GM21360 (cell line): ENCODE measurements at regions not wholly inside any gene's neighbourhood (a gene's known extent, or its start where the extent isn't known, plus 50 kb on each side); places are given as distances from the start of the nearest gene placed in this dataset.

Experiments
- ATAC-seq: cut with Tn5 transposase; IDR thresholded peaks from one replicate; pipeline ENCODE4 v1.9.1; 2021; ENCODE audit warnings: mild to moderate bottlenecking, moderate library complexity; ENCODE audit not compliant: unreplicated experiment

GRCh38 chr16:72285728-72286127, 113.8 kb upstream of the PMFBP1 start:
- ATAC-seq = no peak

GRCh38 chr16:72285324-72285723, 113.4 kb upstream of the PMFBP1 start:
- ATAC-seq = no peak

GRCh38 chr16:72284042-72284789, 112.3 kb upstream of the PMFBP1 start:
- no peak for ATAC-seq

GRCh38 chr16:72282362-72282761, 110.4 kb upstream of the PMFBP1 start:
- no peak for ATAC-seq

DNA sequence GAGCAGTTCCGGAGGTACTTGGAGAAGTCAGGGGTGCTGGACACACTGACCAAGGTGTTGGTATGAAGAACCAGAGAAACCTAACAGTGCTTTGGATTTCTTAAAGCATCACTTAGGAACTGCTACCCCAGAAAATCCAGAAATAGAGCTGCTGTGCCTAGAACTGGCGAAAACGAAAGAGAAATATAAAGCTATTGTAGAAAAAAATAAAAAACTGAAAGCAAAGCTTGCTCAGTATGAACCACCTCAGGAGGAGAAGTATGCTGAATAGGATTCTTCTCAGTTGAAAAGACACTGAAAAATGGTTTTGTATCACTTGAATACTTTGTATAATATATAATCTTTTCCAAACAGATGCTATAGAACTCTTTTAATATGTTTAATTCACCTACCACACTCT, 106.3 kb upstream of the PMFBP1 start:
- no peak for ATAC-seq

DNA sequence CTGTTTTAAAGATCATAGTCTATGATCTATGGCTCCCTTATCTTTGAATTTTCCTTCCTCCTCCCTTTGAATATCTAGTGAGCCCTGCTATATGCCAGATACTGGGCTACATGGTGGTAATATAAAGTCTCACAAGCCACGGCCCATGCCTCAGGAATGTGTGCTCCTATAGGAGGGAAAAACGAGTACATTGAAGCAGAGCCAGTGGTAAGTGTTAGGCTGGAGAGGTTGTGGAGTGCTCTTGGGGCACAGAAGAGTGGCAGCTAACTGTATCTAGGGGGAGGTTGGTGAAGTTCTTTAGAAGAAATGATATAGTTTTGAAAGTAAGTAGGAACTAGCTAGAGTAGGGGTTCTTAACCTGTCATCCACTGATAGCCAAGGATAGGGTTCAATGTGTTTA, 105.8 kb upstream of the PMFBP1 start:
- ATAC-seq = no peak

DNA sequence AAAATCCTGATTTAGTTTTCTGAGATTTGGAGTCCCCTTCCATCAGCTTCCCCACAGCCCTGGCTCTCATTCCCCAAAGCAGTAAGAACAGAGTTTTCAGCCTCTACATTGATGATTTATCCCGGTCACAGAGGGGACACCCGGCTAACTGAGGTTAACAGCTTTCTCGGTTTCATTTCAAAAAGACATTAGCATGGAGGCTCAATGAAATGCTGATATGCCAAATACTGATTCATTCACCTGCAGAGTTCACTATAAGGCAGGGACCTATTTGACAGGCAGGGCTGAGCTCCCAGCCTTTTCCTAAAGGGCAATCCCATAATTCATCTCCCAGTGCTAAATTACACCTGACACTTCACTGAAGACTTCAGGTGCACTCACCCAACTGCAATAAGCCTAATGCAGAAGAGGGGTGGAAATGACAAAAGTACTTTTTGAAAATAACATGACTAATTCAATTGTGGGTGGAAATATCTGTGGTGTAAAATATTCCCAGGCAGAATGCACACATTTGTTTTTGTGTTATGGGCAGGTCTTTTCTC, 99.8 kb upstream of the PMFBP1 start:
- ATAC-seq = no peak

GRCh38 chr16:72270531-72270930, 98.6 kb upstream of the PMFBP1 start:
- ATAC-seq = no peak

- ATAC-seq = no peak
Measured at GRCh38 chr16:72266836-72267235, 94.9 kb upstream of the PMFBP1 start.

DNA sequence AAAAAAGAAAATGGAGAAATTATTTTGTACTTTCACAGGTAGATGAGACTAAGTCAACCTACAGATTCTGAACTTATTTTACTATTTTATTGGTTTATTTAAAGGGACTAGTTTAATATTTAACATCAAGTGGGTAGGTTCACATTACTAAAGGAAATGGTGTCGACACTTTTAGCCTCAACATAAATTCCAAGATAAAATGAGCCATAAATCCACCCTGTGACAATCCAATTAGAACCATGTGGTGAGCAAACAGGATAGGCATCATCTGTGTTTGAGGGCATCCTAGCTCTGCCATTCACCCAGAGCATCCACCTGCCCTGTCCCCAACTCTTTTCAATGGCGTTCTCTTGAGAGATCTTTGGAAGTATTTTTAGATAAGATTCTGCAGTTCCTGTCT, 92.8 kb upstream of the PMFBP1 start:
- no peak for ATAC-seq

DNA sequence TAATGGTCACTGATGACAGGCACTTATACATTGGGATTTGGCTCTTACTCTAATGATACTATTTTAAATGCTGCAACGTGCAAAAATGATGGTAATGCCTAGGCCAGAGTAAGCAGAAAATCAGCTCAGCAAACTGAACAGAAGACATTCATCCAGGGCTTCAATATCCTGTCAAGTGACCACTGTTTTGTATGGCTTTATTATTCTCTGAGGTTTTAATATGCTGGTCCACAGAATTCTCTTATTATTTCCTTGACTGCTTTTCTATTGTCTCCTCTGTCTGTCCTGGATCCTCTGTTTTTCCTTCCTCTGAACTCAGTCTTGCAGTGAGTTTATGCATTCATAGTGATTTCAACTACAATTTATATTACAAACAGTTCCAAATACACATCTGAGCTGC, 90.8 kb upstream of the PMFBP1 start:
- no peak for ATAC-seq

DNA sequence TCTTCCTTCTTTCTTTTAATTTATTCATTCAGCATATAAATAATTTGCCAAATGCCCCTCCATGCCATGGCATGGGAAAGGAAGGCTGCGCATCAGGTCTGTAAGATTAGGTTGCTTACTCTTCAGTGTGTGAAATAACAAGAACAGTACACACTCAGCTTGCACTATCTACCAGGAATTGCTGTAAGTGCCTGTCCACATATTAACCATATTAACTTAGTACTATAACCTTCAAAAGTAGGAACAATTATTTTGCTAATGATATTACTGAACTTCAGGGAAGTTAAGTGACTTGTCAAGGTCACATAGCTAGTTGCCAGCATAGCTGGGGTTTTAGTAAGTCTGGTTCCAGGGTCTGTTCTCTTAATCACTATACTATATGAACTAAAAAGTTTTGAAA, 89.2 kb upstream of the PMFBP1 start:
- ATAC-seq = no peak

GRCh38 chr16:72256398-72257066, 84.6 kb upstream of the PMFBP1 start:
- ATAC-seq = no peak

GRCh38 chr16:72255786-72256185, 83.8 kb upstream of the PMFBP1 start:
- ATAC-seq = no peak

DNA sequence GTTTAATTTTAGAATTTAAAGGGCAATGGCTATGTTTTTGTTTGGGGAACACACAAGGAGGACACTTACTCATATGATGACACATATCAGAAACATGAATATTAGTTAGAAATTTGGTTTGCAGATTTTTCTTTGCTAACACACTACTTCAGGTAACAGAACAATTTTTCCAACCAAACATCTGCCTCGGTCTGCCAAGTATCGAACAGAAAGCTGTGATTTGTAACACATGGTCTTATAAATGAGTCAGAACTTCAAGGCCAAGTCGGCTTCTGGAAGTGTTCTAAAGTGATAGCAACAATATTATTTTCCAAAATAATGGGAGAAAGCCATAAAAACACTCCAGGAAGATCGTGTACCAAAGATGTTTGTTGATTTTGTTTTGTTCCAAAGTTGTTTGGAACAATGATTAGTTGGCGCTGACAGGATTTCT, 75.9 kb upstream of the PMFBP1 start:
- no peak for ATAC-seq

DNA sequence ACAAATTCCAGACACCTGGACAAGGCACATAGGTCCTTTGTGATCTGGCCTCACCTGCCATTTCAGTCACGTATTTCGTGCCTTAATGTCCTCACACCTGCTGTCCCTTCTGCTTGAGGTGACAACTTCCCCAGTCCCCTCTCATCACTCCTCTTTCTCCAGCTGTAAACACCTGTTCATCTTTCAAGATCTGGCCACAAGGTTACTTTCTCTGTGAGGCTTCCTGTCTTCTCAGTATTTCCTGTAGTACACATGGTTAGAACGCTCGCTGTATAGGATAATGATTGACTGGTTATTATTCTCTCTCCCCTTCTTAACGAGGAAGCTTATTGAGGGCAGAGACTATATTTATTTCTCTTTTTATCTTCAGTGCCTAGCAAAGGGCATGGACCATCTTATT, 74.5 kb upstream of the PMFBP1 start:
- ATAC-seq = no peak

DNA sequence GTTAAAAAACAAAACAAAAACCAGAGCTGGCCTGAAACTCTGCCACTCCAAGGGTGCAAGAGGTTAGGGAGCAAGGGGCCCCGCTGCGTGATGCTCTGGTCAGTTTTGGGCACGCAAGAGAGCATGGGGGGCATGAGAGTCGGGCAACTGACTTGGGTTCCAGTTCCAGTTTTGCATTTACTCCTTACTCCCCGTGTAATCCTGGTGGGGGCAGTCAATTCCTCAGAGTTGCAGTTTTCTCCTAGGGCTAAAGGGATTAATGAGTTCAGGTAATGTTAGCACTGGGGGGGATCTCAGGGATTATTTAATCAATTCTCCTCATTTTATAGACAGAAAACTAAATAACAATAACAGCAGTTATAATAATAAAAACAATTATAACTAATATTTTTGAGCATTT, 72.9 kb upstream of the PMFBP1 start:
- no peak for ATAC-seq

DNA sequence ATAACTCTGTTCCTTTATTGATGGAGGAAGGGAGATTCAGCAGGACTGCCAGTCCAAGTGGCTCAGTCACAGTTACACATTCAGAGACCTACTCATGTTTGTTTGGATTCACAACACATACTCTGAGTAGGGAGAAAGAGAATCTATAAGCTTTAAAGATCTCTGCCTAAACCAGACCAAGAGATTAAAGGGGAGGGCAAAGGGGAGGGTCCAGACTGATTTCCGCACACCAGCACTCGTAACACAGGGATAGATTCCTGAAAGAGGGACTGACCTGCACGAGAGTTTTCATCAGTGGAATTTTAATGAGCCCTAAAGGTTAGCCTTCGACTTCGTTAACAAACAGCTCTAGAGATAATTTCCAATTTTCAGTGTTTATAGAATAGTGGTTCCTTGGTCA, 71.7 kb upstream of the PMFBP1 start:
- no peak for ATAC-seq

- ATAC-seq = no peak
Measured at GRCh38 chr16:72242757-72243156, 70.8 kb upstream of the PMFBP1 start.

- ATAC-seq = no peak
Measured at GRCh38 chr16:72241930-72242329, 70.0 kb upstream of the PMFBP1 start.

GRCh38 chr16:72241008-72241407, 69.1 kb upstream of the PMFBP1 start:
- ATAC-seq = no peak

- ATAC-seq = no peak
Measured at GRCh38 chr16:72240466-72240865, 68.5 kb upstream of the PMFBP1 start.
